K562 (cell line): ENCODE measurements at regions not wholly inside any gene's neighbourhood (a gene's known extent, or its start where the extent isn't known, plus 50 kb on each side); places are given as distances from the start of the nearest gene placed in this dataset.

Experiments
- ADNP ChIP-seq: fragments of 200-800 bp; sonication (Bioruptor generic); IDR thresholded peaks from 2 replicates; pipeline ENCODE4 v1.6.1; 2016; ENCODE audit warnings: missing genetic modification characterization, missing compliant biosample characterization
- CHD1 ChIP-seq: fragments of 200-600 bp; sonication (generic); IDR thresholded peaks from one replicate; pipeline ENCODE4 v1.6.1; 2012; ENCODE audit warnings: mild to moderate bottlenecking, moderate library complexity, low read length, inconsistent platforms
- CXXC5 ChIP-seq: fragments of 250-450 bp; sonication (Bioruptor Pico); IDR thresholded peaks from 2 replicates; pipeline ENCODE4 v1.8.0; 2022; ENCODE audit warnings: inconsistent platforms, mild to moderate bottlenecking, moderate library complexity
- ETV5 ChIP-seq: sonication (generic); formaldehyde crosslinking; IDR thresholded peaks from 2 replicates; pipeline ENCODE4 v1.4.0; 2020; ENCODE audit warnings: low read depth, mild to moderate bottlenecking, missing genetic modification reagents
- FOXJ3 ChIP-seq: sonication (generic); formaldehyde crosslinking; IDR thresholded peaks from 2 replicates; pipeline ENCODE4 v1.4.0; 2020; ENCODE audit warnings: mild to moderate bottlenecking, missing genetic modification reagents
- RNF219 ChIP-seq: fragments of 250-450 bp; sonication (Bioruptor Pico); IDR thresholded peaks from 2 replicates; pipeline ENCODE4 v1.5.0; 2022; ENCODE audit warnings: mild to moderate bottlenecking
- SP1 ChIP-seq: sonication (generic); formaldehyde crosslinking; IDR thresholded peaks from 2 replicates; pipeline ENCODE4 v1.8.1; 2022; ENCODE audit warnings: mild to moderate bottlenecking, missing genetic modification reagents
- THRA ChIP-seq: fragments of 450-650 bp; IDR thresholded peaks from 2 replicates; pipeline ENCODE4 v1.6.1; 2017; ENCODE audit warnings: mild to moderate bottlenecking, moderate library complexity
- ZNF444 ChIP-seq: fragments of 250-450 bp; sonication (Bioruptor Pico); IDR thresholded peaks from 2 replicates; pipeline ENCODE4 v1.4.0; 2020; ENCODE audit warnings: mild to moderate bottlenecking, moderate library complexity
- ZNF668 ChIP-seq: fragments of 250-450 bp; sonication (Bioruptor Pico); IDR thresholded peaks from 2 replicates; pipeline ENCODE4 v1.8.0; 2022; ENCODE audit warnings: mild to moderate bottlenecking, inconsistent platforms
- TF ChIP-seq, protein P1 (sequence below): fragments of 450-650 bp; formaldehyde crosslinking; IDR thresholded peaks from 2 replicates; pipeline ENCODE4 v1.4.0; 2020; ENCODE audit warnings: mild to moderate bottlenecking, mixed read lengths
- TF ChIP-seq, protein P2 (sequence below), 3 experiments: IDR thresholded peaks in 2 of 3; conservative IDR thresholded peaks in 1 of 3; 2 replicates each; pipeline ENCODE4 v1.5.1; 2011 to 2012; ENCODE audit warnings: low read length in 3 of 3, mild to moderate bottlenecking in 3 of 3, control low read depth in 2 of 3, improper control_type of control experiment in 1 of 3, inconsistent platforms in 1 of 3, low read depth in 1 of 3, mixed read lengths in 1 of 3, moderate library complexity in 1 of 3; ENCODE audit not compliant: insufficient read depth in 2 of 3
- TF ChIP-seq, protein P3 (sequence below), 2 experiments: IDR thresholded peaks; 2 replicates each; pipeline ENCODE4 v1.6.1; 2011; ENCODE audit warnings: borderline replicate concordance in 1 of 2, control low read depth in 1 of 2, low read depth in 1 of 2, low read length in 1 of 2, mild to moderate bottlenecking in 1 of 2, mixed read lengths in 1 of 2, moderate library complexity in 1 of 2; ENCODE audit not compliant: insufficient read depth in 1 of 2, insufficient read length in 1 of 2, poor library complexity in 1 of 2, severe bottlenecking in 1 of 2; ENCODE audit errors: extremely low read depth in 1 of 2
- TF ChIP-seq, protein P4 (sequence below): fragments of 450-650 bp; IDR thresholded peaks from 2 replicates; pipeline ENCODE4 v1.6.1; 2016; ENCODE audit warnings: mild to moderate bottlenecking

- no peak for TF ChIP-seq RNF219 (CRISPR knock-in tag)
- TF ChIP-seq ADNP = no peak
- TF ChIP-seq, protein P1, sequence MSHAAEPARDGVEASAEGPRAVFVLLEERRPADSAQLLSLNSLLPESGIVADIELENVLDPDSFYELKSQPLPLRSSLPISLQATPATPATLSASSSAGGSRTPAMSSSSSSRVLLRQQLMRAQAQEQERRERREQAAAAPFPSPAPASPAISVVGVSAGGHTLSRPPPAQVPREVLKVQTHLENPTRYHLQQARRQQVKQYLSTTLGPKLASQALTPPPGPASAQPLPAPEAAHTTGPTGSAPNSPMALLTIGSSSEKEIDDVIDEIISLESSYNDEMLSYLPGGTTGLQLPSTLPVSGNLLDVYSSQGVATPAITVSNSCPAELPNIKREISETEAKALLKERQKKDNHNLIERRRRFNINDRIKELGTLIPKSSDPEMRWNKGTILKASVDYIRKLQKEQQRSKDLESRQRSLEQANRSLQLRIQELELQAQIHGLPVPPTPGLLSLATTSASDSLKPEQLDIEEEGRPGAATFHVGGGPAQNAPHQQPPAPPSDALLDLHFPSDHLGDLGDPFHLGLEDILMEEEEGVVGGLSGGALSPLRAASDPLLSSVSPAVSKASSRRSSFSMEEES (CRISPR knock-in tag) = no peak
- TF ChIP-seq FOXJ3 (CRISPR knock-in tag) = no peak
- TF ChIP-seq ZNF668 = no peak
- TF ChIP-seq THRA = no peak
- TF ChIP-seq, protein P2, sequence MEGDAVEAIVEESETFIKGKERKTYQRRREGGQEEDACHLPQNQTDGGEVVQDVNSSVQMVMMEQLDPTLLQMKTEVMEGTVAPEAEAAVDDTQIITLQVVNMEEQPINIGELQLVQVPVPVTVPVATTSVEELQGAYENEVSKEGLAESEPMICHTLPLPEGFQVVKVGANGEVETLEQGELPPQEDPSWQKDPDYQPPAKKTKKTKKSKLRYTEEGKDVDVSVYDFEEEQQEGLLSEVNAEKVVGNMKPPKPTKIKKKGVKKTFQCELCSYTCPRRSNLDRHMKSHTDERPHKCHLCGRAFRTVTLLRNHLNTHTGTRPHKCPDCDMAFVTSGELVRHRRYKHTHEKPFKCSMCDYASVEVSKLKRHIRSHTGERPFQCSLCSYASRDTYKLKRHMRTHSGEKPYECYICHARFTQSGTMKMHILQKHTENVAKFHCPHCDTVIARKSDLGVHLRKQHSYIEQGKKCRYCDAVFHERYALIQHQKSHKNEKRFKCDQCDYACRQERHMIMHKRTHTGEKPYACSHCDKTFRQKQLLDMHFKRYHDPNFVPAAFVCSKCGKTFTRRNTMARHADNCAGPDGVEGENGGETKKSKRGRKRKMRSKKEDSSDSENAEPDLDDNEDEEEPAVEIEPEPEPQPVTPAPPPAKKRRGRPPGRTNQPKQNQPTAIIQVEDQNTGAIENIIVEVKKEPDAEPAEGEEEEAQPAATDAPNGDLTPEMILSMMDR (IDR thresholded peaks at IDR 0.05 in 2 of 3, conservative IDR thresholded peaks at IDR 0.05 in 1 of 3; ENCODE audit: insufficient read depth in 2 of 3, low read depth in 1 of 3, low read length in 3 of 3) = peak; percentile 55 to 66 (median 65)
- no peak for TF ChIP-seq SP1 (CRISPR knock-in tag)
- TF ChIP-seq CHD1 = peak; percentile 2
- TF ChIP-seq ETV5 (CRISPR knock-in tag) = no peak
- no peak for TF ChIP-seq ZNF444 (CRISPR knock-in tag)
- peak; percentile 51; the same call in 1 of the 2 replicates for TF ChIP-seq CXXC5
- TF ChIP-seq, protein P3, sequence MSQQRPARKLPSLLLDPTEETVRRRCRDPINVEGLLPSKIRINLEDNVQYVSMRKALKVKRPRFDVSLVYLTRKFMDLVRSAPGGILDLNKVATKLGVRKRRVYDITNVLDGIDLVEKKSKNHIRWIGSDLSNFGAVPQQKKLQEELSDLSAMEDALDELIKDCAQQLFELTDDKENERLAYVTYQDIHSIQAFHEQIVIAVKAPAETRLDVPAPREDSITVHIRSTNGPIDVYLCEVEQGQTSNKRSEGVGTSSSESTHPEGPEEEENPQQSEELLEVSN (IDR thresholded peaks at IDR 0.05; ENCODE audit: borderline replicate concordance in 1 of 2, extremely low read depth in 1 of 2, insufficient read depth in 1 of 2, insufficient read length in 1 of 2, low read depth in 1 of 2, low read length in 1 of 2, poor library complexity in 1 of 2, severe bottlenecking in 1 of 2) = peak; percentile 36 to 51
- TF ChIP-seq, protein P4, sequence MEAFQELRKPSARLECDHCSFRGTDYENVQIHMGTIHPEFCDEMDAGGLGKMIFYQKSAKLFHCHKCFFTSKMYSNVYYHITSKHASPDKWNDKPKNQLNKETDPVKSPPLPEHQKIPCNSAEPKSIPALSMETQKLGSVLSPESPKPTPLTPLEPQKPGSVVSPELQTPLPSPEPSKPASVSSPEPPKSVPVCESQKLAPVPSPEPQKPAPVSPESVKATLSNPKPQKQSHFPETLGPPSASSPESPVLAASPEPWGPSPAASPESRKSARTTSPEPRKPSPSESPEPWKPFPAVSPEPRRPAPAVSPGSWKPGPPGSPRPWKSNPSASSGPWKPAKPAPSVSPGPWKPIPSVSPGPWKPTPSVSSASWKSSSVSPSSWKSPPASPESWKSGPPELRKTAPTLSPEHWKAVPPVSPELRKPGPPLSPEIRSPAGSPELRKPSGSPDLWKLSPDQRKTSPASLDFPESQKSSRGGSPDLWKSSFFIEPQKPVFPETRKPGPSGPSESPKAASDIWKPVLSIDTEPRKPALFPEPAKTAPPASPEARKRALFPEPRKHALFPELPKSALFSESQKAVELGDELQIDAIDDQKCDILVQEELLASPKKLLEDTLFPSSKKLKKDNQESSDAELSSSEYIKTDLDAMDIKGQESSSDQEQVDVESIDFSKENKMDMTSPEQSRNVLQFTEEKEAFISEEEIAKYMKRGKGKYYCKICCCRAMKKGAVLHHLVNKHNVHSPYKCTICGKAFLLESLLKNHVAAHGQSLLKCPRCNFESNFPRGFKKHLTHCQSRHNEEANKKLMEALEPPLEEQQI = no peak
Measured at GRCh38 chr15:77819851-77820728, 187.4 kb upstream of the LINGO1 start (continued).
